GM12878 (cell line): ENCODE measurements at regions not wholly inside any gene's neighbourhood (a gene's known extent, or its start where the extent isn't known, plus 50 kb on each side); places are given as distances from the start of the nearest gene placed in this dataset.

Source experiments
- ATAC-seq: fragments of 200-7000 bp; cut with Tn5 transposase; 3 replicates; pipeline ENCODE4 v1.9.1; 2020; ENCODE audit warnings: mild to moderate bottlenecking, moderate library complexity
- BruUV-seq: library from RNA; stranded (reverse); fragments of 400-500 nt; replicated peaks from 2 replicates; lab custom pipeline; 2021; lab: Mats Ljungman, UMichigan
- CTCF ChIA-PET: fragments of 300-600 bp; sonication (Branson Sonifier 250); formaldehyde crosslinking; extraction: SDS; loops from one replicate; lab custom pipeline; 2021; ENCODE audit warnings: inconsistent platforms; lab: Yijun Ruan, JAX
- POLR2A ChIA-PET: fragments of 350-600 bp; formaldehyde crosslinking; extraction: SDS; loops from one replicate; lab custom pipeline; 2021; ENCODE audit warnings: inconsistent platforms; lab: Charles Lee
- RAD21 ChIA-PET: fragments of 300-600 bp; sonication (Branson Sonifier 250); formaldehyde crosslinking; loops from one replicate; lab custom pipeline; 2023; ENCODE audit warnings: antibody characterized with exemption; ENCODE audit not compliant: unreplicated experiment; lab: Charles Lee
- SMC1A ChIA-PET: fragments of 300-600 bp; sonication (Branson Sonifier 250); formaldehyde crosslinking; loops from one replicate; lab custom pipeline; 2023; ENCODE audit not compliant: unreplicated experiment, uncharacterized antibody; lab: Charles Lee
- DNase-seq: peaks from one replicate; pipeline ENCODE4 v3.0.0-alpha.2; 2011; ENCODE audit warnings: low read depth, low spot score
- FAIRE-seq: peaks from 3 replicates; lab custom pipeline; 2011; peaks lifted over from hg19 to GRCh38; lab: Jason Lieb, UNC
- H2AFZ ChIP-seq: 2 replicates; pipeline ENCODE4 v1.6.0; 2011; ENCODE audit warnings: low read depth, low read length, control low read depth; ENCODE audit not compliant: control insufficient read depth
- H3K27ac ChIP-seq: 2 replicates; pipeline ENCODE4 v1.5.1; 2011; ENCODE audit warnings: control low read depth; ENCODE audit not compliant: control insufficient read depth, insufficient read depth
- H3K27me3 ChIP-seq, 2 experiments: replicated peaks in 1 of 2; 2 replicates each; pipeline versions ENCODE4 v1.6.0 to v1.6.1; 2011; ENCODE audit warnings: low read length in 1 of 2; ENCODE audit not compliant: control insufficient read depth in 2 of 2, insufficient read depth in 2 of 2
- H3K36me3 ChIP-seq, 2 experiments: 2 replicates each; pipeline ENCODE4 v1.5.1; 2011; ENCODE audit warnings: low read length in 1 of 2; ENCODE audit not compliant: control insufficient read depth in 2 of 2, insufficient read depth in 2 of 2
- H3K4me1 ChIP-seq: 2 replicates; pipeline ENCODE4 v1.6.1; 2011; ENCODE audit warnings: mild to moderate bottlenecking, low read length, moderate library complexity, mixed read lengths; ENCODE audit not compliant: control insufficient read depth, insufficient read depth
- H3K4me2 ChIP-seq: 2 replicates; pipeline ENCODE4 v1.6.0; 2011; ENCODE audit warnings: control low read depth; ENCODE audit not compliant: control insufficient read depth, insufficient read depth
- H3K4me3 ChIP-seq: fragments of 200-600 bp; sonication (generic); 2 replicates; pipeline ENCODE4 v1.5.1; 2016
- H3K79me2 ChIP-seq: 2 replicates; pipeline ENCODE4 v1.6.0; 2011; ENCODE audit warnings: low read length; ENCODE audit not compliant: control insufficient read depth, insufficient read depth
- H3K9ac ChIP-seq: 2 replicates; pipeline ENCODE4 v1.8.0; 2011; ENCODE audit warnings: low read length, control low read depth, mixed read lengths; ENCODE audit not compliant: control insufficient read depth, insufficient read depth
- H3K9me3 ChIP-seq: replicated peaks from 3 replicates; pipeline ENCODE4 v1.5.1; 2011; ENCODE audit warnings: mild to moderate bottlenecking, low read length; ENCODE audit not compliant: control insufficient read depth, insufficient read depth
- H4K20me1 ChIP-seq: 2 replicates; pipeline ENCODE4 v1.6.0; 2011; ENCODE audit not compliant: control insufficient read depth, insufficient read depth
- CEBPB ChIP-seq, 2 experiments: fragments of 150-350 bp in 1 of 2; IDR thresholded peaks; 2 replicates each; pipeline ENCODE4 v1.6.1; 2012 to 2014; ENCODE audit warnings: low read depth in 2 of 2, low read length in 2 of 2, borderline replicate concordance in 1 of 2, inconsistent platforms in 1 of 2
- GATAD2B ChIP-seq: fragments of 450-650 bp; conservative IDR thresholded peaks from 2 replicates; pipeline ENCODE4 v1.6.1; 2017; ENCODE audit warnings: low read depth, mild to moderate bottlenecking, moderate library complexity
- NR2C1 ChIP-seq: fragments of 450-650 bp; IDR thresholded peaks from 2 replicates; pipeline ENCODE4 v1.6.1; 2017; ENCODE audit warnings: antibody characterized with exemption, mild to moderate bottlenecking, moderate library complexity
- RBBP5 ChIP-seq: fragments of 200-600 bp; sonication (generic); conservative IDR thresholded peaks from 2 replicates; pipeline ENCODE4 v1.6.1; 2016
- WGBS: methylation state at CpG from one replicate; pipeline ENCODE4 v1.1.6; 2016; ENCODE audit warnings: low lambda C conversion rate; ENCODE audit not compliant: insufficient replicate concordance, insufficient coverage; ENCODE audit errors: missing lambda C conversion rate; 5-methylcytosine and 5-hydroxymethylcytosine counted together
- in situ Hi-C: fragments of 300-500 bp; cut with MboI; formaldehyde crosslinking; loops from 9 replicates; pipeline ENCODE4 v1.14.3; 2018; ENCODE audit warnings: mixed read lengths
- intact Hi-C: fragments of 100-400 bp; cut with micrococcal nuclease; formaldehyde crosslinking; loops from one replicate; pipeline ENCODE4 v1.14.2; 2022; ENCODE audit not compliant: unreplicated experiment

GRCh38 chr12:67885375-67886169, 103.7 kb upstream of the IFNG-AS1 start:
- no peak overlapping the region for H3K27ac ChIP-seq
- 22% methylated on average over 7 of the region's 7 CpGs for WGBS
- TF ChIP-seq NR2C1: no peak
- no peaks in the 10 kb centered on the region for H3K9me3 ChIP-seq
- intact Hi-C loops (no loop called here), in situ Hi-C loops (no loop called here)
- ChIA-PET POLR2A (no interaction called here), RAD21 (no interaction called here), CTCF (no interaction called here), SMC1A (no interaction called here)
- no peaks in the 10 kb centered on the region for H3K36me3 ChIP-seq
- no peak overlapping the region for H3K9ac ChIP-seq
- BruUV-seq: no TSS peak
- H3K4me1 ChIP-seq: no peaks in the 10 kb centered on the region
- H3K27me3 ChIP-seq: no peaks in the 10 kb centered on the region; a peak in 1 of 4 replicates
- no peaks in the 10 kb centered on the region for H4K20me1 ChIP-seq
- H3K4me3 ChIP-seq: no peak overlapping the region
- FAIRE-seq: no peak
- DNase-seq: no peak
- no peaks in the 10 kb centered on the region for H3K79me2 ChIP-seq
- no peak overlapping the region for H3K4me2 ChIP-seq
- H2AFZ ChIP-seq: no peak overlapping the region
- ATAC-seq: no peak

GRCh38 chr12:67887065-67887464, 102.2 kb upstream of the IFNG-AS1 start:
- Histone ChIP-seq H3K4me3 (no peak overlapping the region), H3K9ac (no peak overlapping the region), H3K79me2 (no peaks in the 10 kb centered on the region), H3K9me3 (no peaks in the 10 kb centered on the region), H2AFZ (no peak overlapping the region), H3K27me3 (no peaks in the 10 kb centered on the region; a peak in 1 of 4 replicates), H3K27ac (no peak overlapping the region), H3K36me3 (no peaks in the 10 kb centered on the region), H4K20me1 (no peaks in the 10 kb centered on the region), H3K4me2 (no peak overlapping the region), H3K4me1 (no peaks in the 10 kb centered on the region)
- no peak for ATAC-seq
- in situ Hi-C loops (no loop called here), intact Hi-C loops (no loop called here)
- CTCF ChIA-PET: no interaction called here
- TF ChIP-seq RBBP5: no peak
- TF ChIP-seq GATAD2B: no peak
- TF ChIP-seq CEBPB (IDR thresholded peaks at IDR 0.05; ENCODE audit: borderline replicate concordance in 1 of 2, low read depth in 2 of 2, low read length in 2 of 2): no peak
- no peak for FAIRE-seq
- POLR2A ChIA-PET: no interaction called here
- RAD21 ChIA-PET: no interaction called here
- BruUV-seq: no TSS peak
- no peak for DNase-seq
- SMC1A ChIA-PET: no interaction called here
